Ureter (tissue), 1 donor: ENCODE measurements at regions not wholly inside any gene's neighbourhood (a gene's known extent, or its start where the extent isn't known, plus 50 kb on each side); places are given as distances from the start of the nearest gene placed in this dataset.

Experiments
- DNase-seq: peaks from one replicate; pipeline ENCODE4 v3.0.0-alpha.2; 2020; ENCODE audit warnings: low spot score
- donor health status: DM: yes; HTN: yes; CAD: no.

GRCh38 chr10:10804061-10804460, 213.6 kb upstream of the CELF2 start:
- no peak for DNase-seq

- no peak for DNase-seq
These were observed 212.5 kb upstream of the CELF2 start for GRCh38 chr10:10804998-10805740.

- no peak for DNase-seq
These were observed 210.6 kb upstream of the CELF2 start for GRCh38 chr10:10807106-10807505.

GRCh38 chr10:10811562-10811961, 206.1 kb upstream of the CELF2 start:
- DNase-seq: no peak

GRCh38 chr10:10813656-10814055, 204.0 kb upstream of the CELF2 start:
- DNase-seq: no peak

GRCh38 chr10:10814069-10814468, 203.6 kb upstream of the CELF2 start:
- DNase-seq: no peak

- DNase-seq: no peak
These were observed 201.2 kb upstream of the CELF2 start for GRCh38 chr10:10816447-10816846.

GRCh38 chr10:10817609-10818008, 200.1 kb upstream of the CELF2 start:
- DNase-seq: no peak

- DNase-seq: no peak
These were observed 199.6 kb upstream of the CELF2 start for GRCh38 chr10:10818082-10818481.

- no peak for DNase-seq
These were observed 198.3 kb upstream of the CELF2 start for GRCh38 chr10:10819206-10819856.

GRCh38 chr10:10821926-10822325, 195.7 kb upstream of the CELF2 start:
- no peak for DNase-seq

- no peak for DNase-seq
These were observed 193.0 kb upstream of the CELF2 start for GRCh38 chr10:10824591-10825148.

GRCh38 chr10:10826125-10826524, 191.5 kb upstream of the CELF2 start:
- no peak for DNase-seq

- DNase-seq: no peak
These were observed 189.0 kb upstream of the CELF2 start for GRCh38 chr10:10828623-10829022.

- DNase-seq: no peak
These were observed 188.1 kb upstream of the CELF2 start for GRCh38 chr10:10829576-10829975.

- DNase-seq: no peak
These were observed 187.2 kb upstream of the CELF2 start for GRCh38 chr10:10830293-10830986.

GRCh38 chr10:10831085-10831484, 186.6 kb upstream of the CELF2 start:
- DNase-seq: no peak

- DNase-seq: no peak
These were observed 183.7 kb upstream of the CELF2 start for GRCh38 chr10:10833955-10834354.

GRCh38 chr10:10844251-10844650, 173.4 kb upstream of the CELF2 start:
- DNase-seq: no peak

GRCh38 chr10:10845185-10845584, 172.5 kb upstream of the CELF2 start:
- no peak for DNase-seq

GRCh38 chr10:10845826-10846503, 171.7 kb upstream of the CELF2 start:
- no peak for DNase-seq

GRCh38 chr10:10846504-10846900, 171.2 kb upstream of the CELF2 start:
- no peak for DNase-seq
